ENCODE measurements at regions not wholly inside any gene's neighbourhood (a gene's known extent, or its start where the extent isn't known, plus 50 kb on each side); places are given as distances from the start of the nearest gene placed in this dataset.
A peak's percentile ranks its signal among the peaks of the same experiment; 100 is the strongest.

DNA sequence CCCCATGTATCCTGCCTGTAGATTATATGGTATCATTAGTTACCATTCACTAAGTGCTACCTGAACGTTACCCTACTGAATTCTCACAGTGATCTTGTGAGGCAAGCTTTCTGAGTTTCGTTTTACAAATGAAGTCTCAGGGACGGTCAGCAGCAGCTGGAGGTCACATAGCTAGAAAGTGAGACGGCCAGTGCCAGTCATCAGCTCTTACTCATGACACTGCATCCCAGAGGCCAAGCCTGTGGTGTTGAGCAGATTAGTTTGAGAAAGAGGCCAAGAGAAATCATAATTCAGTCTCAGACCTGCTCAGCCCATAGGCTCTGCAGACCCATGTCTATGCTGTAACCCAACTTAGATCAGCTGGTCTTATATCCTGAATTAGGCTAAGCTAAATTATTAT, 95.7 kb upstream of the EGFLAM start:
- H3K36me3 ChIP-seq (ENCODE audit: control insufficient read depth, insufficient read depth, low read length) = no peaks in the 10 kb centered on the region
- peaks cover 5% of the 10 kb centered on the region for H3K27me3 ChIP-seq (ENCODE audit: control insufficient read depth, insufficient read depth, low read length, poor library complexity, severe bottlenecking)
- WGBS, 2 experiments (ENCODE audit: insufficient coverage in 1 of 2, insufficient read length in 1 of 2) = 91 to 98% methylated on average over 4 of the region's 4 CpGs
- H3K36me3 Mint-ChIP-seq (ENCODE audit: low read depth) = no peaks in the 10 kb centered on the region
- H3K9me3 Mint-ChIP-seq = no peaks in the 10 kb centered on the region
- H3K27ac ChIP-seq (ENCODE audit: low read depth, low read length) = no peak overlapping the region
- peaks cover 25% of the 10 kb centered on the region for H3K27me3 Mint-ChIP-seq (ENCODE audit: insufficient read depth)
- no peak overlapping the region for H3K9ac ChIP-seq (ENCODE audit: extremely low read depth, low read length, poor library complexity, severe bottlenecking)
- H3K4me3 ChIP-seq (ENCODE audit: low read length) = no peak overlapping the region
- no peaks in the 10 kb centered on the region for H3K4me1 ChIP-seq (ENCODE audit: control insufficient read depth, insufficient read depth, low read length)
- H3K4me1 Mint-ChIP-seq = no peaks in the 10 kb centered on the region
- H3K4me3 Mint-ChIP-seq = no peak overlapping the region
- no peak overlapping the region for H3K27ac Mint-ChIP-seq
- TF ChIP-seq, protein P1, sequence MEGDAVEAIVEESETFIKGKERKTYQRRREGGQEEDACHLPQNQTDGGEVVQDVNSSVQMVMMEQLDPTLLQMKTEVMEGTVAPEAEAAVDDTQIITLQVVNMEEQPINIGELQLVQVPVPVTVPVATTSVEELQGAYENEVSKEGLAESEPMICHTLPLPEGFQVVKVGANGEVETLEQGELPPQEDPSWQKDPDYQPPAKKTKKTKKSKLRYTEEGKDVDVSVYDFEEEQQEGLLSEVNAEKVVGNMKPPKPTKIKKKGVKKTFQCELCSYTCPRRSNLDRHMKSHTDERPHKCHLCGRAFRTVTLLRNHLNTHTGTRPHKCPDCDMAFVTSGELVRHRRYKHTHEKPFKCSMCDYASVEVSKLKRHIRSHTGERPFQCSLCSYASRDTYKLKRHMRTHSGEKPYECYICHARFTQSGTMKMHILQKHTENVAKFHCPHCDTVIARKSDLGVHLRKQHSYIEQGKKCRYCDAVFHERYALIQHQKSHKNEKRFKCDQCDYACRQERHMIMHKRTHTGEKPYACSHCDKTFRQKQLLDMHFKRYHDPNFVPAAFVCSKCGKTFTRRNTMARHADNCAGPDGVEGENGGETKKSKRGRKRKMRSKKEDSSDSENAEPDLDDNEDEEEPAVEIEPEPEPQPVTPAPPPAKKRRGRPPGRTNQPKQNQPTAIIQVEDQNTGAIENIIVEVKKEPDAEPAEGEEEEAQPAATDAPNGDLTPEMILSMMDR (conservative IDR thresholded peaks at IDR 0.05) = no peak
- no peak for DNase-seq
- no peaks in the 10 kb centered on the region for H3K9me3 ChIP-seq (ENCODE audit: control insufficient read depth, low read length)

DNA sequence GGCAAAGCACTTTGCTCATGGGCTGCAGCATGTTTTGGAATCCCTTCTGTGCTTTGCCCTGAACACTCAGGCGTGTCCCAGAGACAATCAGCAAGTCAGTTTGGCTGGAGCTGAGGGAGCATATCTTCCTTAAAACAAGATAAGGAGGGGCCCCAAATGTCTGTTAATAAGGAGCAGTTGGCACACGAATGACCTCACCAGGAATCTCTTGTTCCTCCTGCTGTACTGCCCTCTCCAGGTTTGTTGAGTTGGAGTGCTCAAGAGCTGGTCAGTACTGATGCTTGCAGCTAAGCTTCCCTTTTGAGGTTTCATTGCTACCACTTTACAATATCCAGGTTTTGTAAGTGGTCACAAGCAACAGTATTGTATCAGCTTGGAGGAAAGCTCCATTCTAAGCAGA, 101.3 kb upstream of the EGFLAM start:
- Mint-ChIP-seq H3K9me3 (no peaks in the 10 kb centered on the region), H3K4me3 (no peak overlapping the region), H3K4me1 (no peaks in the 10 kb centered on the region), H3K27me3 (ENCODE audit: insufficient read depth) (peaks cover 10% of the 10 kb centered on the region), H3K27ac (no peak overlapping the region), H3K36me3 (ENCODE audit: low read depth) (no peaks in the 10 kb centered on the region)
- H3K27me3 ChIP-seq (ENCODE audit: control insufficient read depth, insufficient read depth, low read length, poor library complexity, severe bottlenecking) = no peaks in the 10 kb centered on the region
- 81 to 83% methylated on average over 1 to 2 of the region's 2 CpGs for WGBS, 2 experiments (ENCODE audit: insufficient coverage in 1 of 2, insufficient read length in 1 of 2)
- H3K4me3 ChIP-seq (ENCODE audit: low read length) = no peak overlapping the region
- H3K4me1 ChIP-seq (ENCODE audit: control insufficient read depth, insufficient read depth, low read length) = no peaks in the 10 kb centered on the region
- H3K36me3 ChIP-seq (ENCODE audit: control insufficient read depth, insufficient read depth, low read length) = no peaks in the 10 kb centered on the region
- no peak for DNase-seq
- H3K9ac ChIP-seq (ENCODE audit: extremely low read depth, low read length, poor library complexity, severe bottlenecking) = no peak overlapping the region
- no peaks in the 10 kb centered on the region for H3K9me3 ChIP-seq (ENCODE audit: control insufficient read depth, low read length)
- no peak overlapping the region for H3K27ac ChIP-seq (ENCODE audit: low read depth, low read length)
- TF ChIP-seq, protein P1 (conservative IDR thresholded peaks at IDR 0.05) = peak; percentile 56

DNA sequence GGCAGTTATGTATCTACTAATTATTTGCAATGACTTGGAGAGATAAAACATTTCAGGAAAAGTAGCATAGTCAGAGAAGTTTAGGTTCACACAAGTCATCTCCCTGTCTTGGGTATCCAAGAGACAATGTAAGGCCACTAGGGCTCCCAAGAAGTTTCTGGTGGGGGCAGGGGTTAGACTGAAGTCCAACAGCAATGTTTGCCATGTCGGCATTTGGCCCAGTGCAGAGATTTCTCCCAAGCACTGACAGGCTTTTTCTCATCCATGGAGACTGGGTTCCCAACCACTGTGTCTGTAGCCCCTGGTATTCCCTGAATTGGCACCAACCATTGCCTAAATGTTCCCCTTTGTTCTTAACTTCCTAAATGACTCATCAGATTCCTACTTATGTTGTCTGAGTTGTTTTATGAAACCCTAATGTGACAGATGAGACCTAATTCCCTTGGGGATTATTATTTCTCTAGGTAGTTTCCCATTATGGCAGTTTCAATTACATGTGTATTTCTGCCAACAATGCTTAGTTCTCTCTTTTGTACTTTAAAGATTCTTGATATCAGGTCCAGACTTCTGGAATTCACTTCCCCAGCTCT, 103.6 kb upstream of the EGFLAM start:
- no peaks in the 10 kb centered on the region for H3K4me1 Mint-ChIP-seq
- H3K4me3 Mint-ChIP-seq = no peak overlapping the region
- DNase-seq = no peak
- 98 to 100% methylated on average over 1 of the region's 1 CpG for WGBS, 2 experiments (ENCODE audit: insufficient coverage in 1 of 2, insufficient read length in 1 of 2)
- Histone ChIP-seq H3K27me3 (ENCODE audit: control insufficient read depth, insufficient read depth, low read length, poor library complexity, severe bottlenecking) (no peaks in the 10 kb centered on the region), H3K9ac (ENCODE audit: extremely low read depth, low read length, poor library complexity, severe bottlenecking) (no peak overlapping the region), H3K36me3 (ENCODE audit: control insufficient read depth, insufficient read depth, low read length) (no peaks in the 10 kb centered on the region), H3K9me3 (ENCODE audit: control insufficient read depth, low read length) (no peaks in the 10 kb centered on the region), H3K4me3 (ENCODE audit: low read length) (no peak overlapping the region), H3K27ac (ENCODE audit: low read depth, low read length) (no peak overlapping the region), H3K4me1 (ENCODE audit: control insufficient read depth, insufficient read depth, low read length) (no peaks in the 10 kb centered on the region)
- TF ChIP-seq, protein P1 (conservative IDR thresholded peaks at IDR 0.05) = no peak
- H3K36me3 Mint-ChIP-seq (ENCODE audit: low read depth) = no peaks in the 10 kb centered on the region
- peaks cover 19% of the 10 kb centered on the region for H3K27me3 Mint-ChIP-seq (ENCODE audit: insufficient read depth)
- no peaks in the 10 kb centered on the region for H3K9me3 Mint-ChIP-seq
- no peak overlapping the region for H3K27ac Mint-ChIP-seq
